HUES48 (cell line): ENCODE measurements at regions not wholly inside any gene's neighbourhood (a gene's known extent, or its start where the extent isn't known, plus 50 kb on each side); places are given as distances from the start of the nearest gene placed in this dataset.

Experiments
- H3K27ac ChIP-seq: one replicate; pipeline ENCODE4 v1.7.0; 2013; ENCODE audit warnings: low read depth, low read length, inconsistent platforms
- H3K27me3 ChIP-seq: 2 replicates; pipeline ENCODE4 v1.6.1; 2013; ENCODE audit warnings: mild to moderate bottlenecking, low read length; ENCODE audit not compliant: control insufficient read depth, insufficient read depth
- H3K36me3 ChIP-seq: 2 replicates; pipeline ENCODE4 v1.6.1; 2013; ENCODE audit warnings: low read length; ENCODE audit not compliant: control insufficient read depth, insufficient read depth
- H3K4me1 ChIP-seq: 2 replicates; pipeline ENCODE4 v1.6.1; 2013; ENCODE audit warnings: mild to moderate bottlenecking, low read length; ENCODE audit not compliant: control insufficient read depth, insufficient read depth
- H3K4me3 ChIP-seq: 2 replicates; pipeline ENCODE4 v1.5.1; 2013; ENCODE audit warnings: mild to moderate bottlenecking, low read depth, low read length
- H3K9ac ChIP-seq: 2 replicates; pipeline ENCODE4 v1.6.1; 2013; ENCODE audit warnings: mild to moderate bottlenecking, low read depth, low read length, moderate library complexity
- H3K9me3 ChIP-seq: 2 replicates; pipeline ENCODE4 v1.6.1; 2013; ENCODE audit warnings: low read length; ENCODE audit not compliant: control insufficient read depth, insufficient read depth

- H3K4me3 ChIP-seq, result no peak overlapping the region
- H3K4me1 ChIP-seq, result no peaks in the 10 kb centered on the region
- no peaks in the 10 kb centered on the region for H3K36me3 ChIP-seq
- H3K27me3 ChIP-seq, result no peaks in the 10 kb centered on the region
- no peaks in the 10 kb centered on the region for H3K9me3 ChIP-seq
- H3K27ac ChIP-seq, result no peak overlapping the region
- H3K9ac ChIP-seq, result no peak overlapping the region
These were observed 101.5 kb upstream of the ANKRD1 start for GRCh38 chr10:91022390-91022789.

GRCh38 chr10:91022924-91023699 is 102.2 kb upstream of the ANKRD1 start:
- Histone ChIP-seq H3K9me3 (no peaks in the 10 kb centered on the region), H3K27ac (no peak overlapping the region), H3K4me1 (no peaks in the 10 kb centered on the region), H3K9ac (no peak overlapping the region), H3K36me3 (no peaks in the 10 kb centered on the region), H3K27me3 (no peaks in the 10 kb centered on the region), H3K4me3 (no peak overlapping the region)

- Histone ChIP-seq H3K4me3 (no peak overlapping the region), H3K27ac (no peak overlapping the region), H3K27me3 (no peaks in the 10 kb centered on the region), H3K9ac (no peak overlapping the region), H3K9me3 (no peaks in the 10 kb centered on the region), H3K36me3 (no peaks in the 10 kb centered on the region), H3K4me1 (no peaks in the 10 kb centered on the region)
These were observed 103.0 kb upstream of the ANKRD1 start for GRCh38 chr10:91023700-91024398.

DNA sequence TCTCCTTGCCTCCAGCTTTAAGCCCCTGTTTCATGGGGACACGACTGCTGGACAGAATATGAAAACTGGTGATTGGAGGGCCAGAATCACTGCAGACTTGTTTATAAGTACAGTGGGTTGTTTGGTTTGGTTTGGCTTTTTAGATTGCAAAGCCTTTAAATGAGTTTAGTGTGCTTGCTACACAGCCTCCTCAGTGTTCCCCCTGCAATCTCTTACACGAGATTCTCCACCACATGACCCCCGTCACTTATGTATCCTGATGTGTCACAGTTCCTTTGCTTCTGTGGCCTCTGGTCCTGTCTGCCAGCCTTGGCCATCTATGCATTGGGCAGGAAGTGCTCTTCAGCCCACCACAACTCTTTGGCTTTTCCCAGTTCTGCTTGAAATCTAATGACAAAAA is 103.7 kb upstream of the ANKRD1 start:
- Histone ChIP-seq H3K4me3 (no peak overlapping the region), H3K4me1 (no peaks in the 10 kb centered on the region), H3K36me3 (no peaks in the 10 kb centered on the region), H3K9me3 (no peaks in the 10 kb centered on the region), H3K9ac (no peak overlapping the region), H3K27ac (no peak overlapping the region), H3K27me3 (no peaks in the 10 kb centered on the region)

DNA sequence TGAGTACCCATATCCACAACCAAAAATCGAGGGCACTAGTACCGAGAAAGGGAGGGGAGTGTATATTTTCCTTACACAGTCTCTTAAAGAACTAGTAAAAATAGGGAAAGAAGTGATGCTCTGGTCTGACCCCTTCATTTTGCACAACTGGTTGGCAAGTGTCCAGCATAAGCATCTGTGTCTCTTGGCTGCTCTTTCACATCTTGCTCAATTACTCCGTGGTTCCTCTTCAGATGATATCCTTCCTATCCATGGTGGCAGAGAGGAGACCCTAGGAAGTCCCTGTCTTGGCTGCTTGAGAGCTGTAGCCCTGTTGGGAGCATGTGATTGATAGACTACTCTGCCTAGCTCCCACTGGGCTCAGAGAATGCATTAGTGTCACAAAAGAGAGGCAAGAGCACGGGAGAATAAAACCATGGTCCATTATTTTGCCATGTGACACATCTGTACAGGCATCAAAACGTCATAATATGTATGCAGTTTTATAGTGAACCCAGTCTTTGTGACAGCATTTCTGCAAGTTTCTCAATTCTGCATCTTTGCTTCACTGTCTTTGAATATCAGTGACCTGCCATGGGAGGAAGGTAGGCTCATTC is 111.8 kb upstream of the ANKRD1 start:
- no peaks in the 10 kb centered on the region for H3K9me3 ChIP-seq
- no peak overlapping the region for H3K27ac ChIP-seq
- H3K27me3 ChIP-seq, result no peaks in the 10 kb centered on the region
- no peak overlapping the region for H3K9ac ChIP-seq
- peaks cover 19% of the 10 kb centered on the region for H3K4me1 ChIP-seq
- no peak overlapping the region for H3K4me3 ChIP-seq
- H3K36me3 ChIP-seq, result no peaks in the 10 kb centered on the region

GRCh38 chr10:91033324-91033950 is 112.5 kb upstream of the ANKRD1 start:
- Histone ChIP-seq H3K9ac (no peak overlapping the region), H3K9me3 (no peaks in the 10 kb centered on the region), H3K27ac (no peak overlapping the region), H3K4me3 (no peak overlapping the region), H3K27me3 (no peaks in the 10 kb centered on the region), H3K4me1 (peaks cover 19% of the 10 kb centered on the region), H3K36me3 (no peaks in the 10 kb centered on the region)

GRCh38 chr10:91034042-91034441 is 113.2 kb upstream of the ANKRD1 start:
- H3K9ac ChIP-seq, result no peak overlapping the region
- no peak overlapping the region for H3K27ac ChIP-seq
- H3K4me3 ChIP-seq, result no peak overlapping the region
- H3K4me1 ChIP-seq, result peaks cover 19% of the 10 kb centered on the region
- no peaks in the 10 kb centered on the region for H3K9me3 ChIP-seq
- no peaks in the 10 kb centered on the region for H3K36me3 ChIP-seq
- H3K27me3 ChIP-seq, result no peaks in the 10 kb centered on the region

- Histone ChIP-seq H3K27ac (no peak overlapping the region), H3K4me1 (peaks cover 19% of the 10 kb centered on the region), H3K36me3 (no peaks in the 10 kb centered on the region), H3K9ac (no peak overlapping the region), H3K9me3 (no peaks in the 10 kb centered on the region), H3K27me3 (no peaks in the 10 kb centered on the region), H3K4me3 (no peak overlapping the region)
These were observed 113.7 kb upstream of the ANKRD1 start for GRCh38 chr10:91034494-91035159.

DNA sequence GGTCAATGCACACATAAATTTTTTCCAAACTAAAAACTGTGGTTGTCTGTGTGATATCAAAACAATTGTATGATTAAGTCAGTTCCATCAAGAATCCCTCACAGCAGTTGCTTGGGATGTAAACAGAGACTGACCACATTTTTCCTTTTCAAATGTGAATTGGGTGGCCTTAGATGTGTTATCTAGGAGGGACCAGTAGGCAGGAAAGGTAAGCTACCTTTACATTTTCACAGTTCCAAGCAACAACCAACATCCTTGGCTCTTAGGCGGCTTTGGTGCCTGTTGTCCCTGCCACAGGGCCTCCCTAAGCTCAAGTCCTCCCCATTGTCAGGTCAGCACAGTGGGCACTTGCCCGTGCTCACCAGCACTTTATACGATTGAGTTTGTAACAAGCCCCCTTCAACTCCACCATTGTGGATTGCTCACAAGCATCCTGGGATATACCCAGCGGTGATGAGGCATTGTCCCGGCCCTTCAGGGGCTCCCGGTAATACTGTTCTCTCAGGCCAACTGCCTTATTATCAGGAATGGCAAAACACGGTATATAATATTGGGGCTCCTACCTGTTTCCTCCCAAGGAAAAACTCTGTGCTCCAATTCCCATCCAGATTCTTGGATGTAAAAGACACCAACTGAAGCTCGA is 114.9 kb upstream of the ANKRD1 start:
- Histone ChIP-seq H3K4me3 (no peak overlapping the region), H3K36me3 (no peaks in the 10 kb centered on the region), H3K27me3 (no peaks in the 10 kb centered on the region), H3K9ac (no peak overlapping the region), H3K4me1 (peaks cover 19% of the 10 kb centered on the region), H3K9me3 (no peaks in the 10 kb centered on the region), H3K27ac (no peak overlapping the region)

GRCh38 chr10:91036807-91037411 is 116.0 kb upstream of the ANKRD1 start:
- H3K9me3 ChIP-seq, result no peaks in the 10 kb centered on the region
- H3K36me3 ChIP-seq, result no peaks in the 10 kb centered on the region
- peaks cover 3% of the 10 kb centered on the region; the same call in 1 of the 2 replicates for H3K27me3 ChIP-seq
- H3K9ac ChIP-seq, result no peak overlapping the region
- peaks cover 19% of the 10 kb centered on the region for H3K4me1 ChIP-seq
- no peak overlapping the region for H3K4me3 ChIP-seq
- H3K27ac ChIP-seq, result no peak overlapping the region
